ENCODE measurements at regions not wholly inside any gene's neighbourhood (a gene's known extent, or its start where the extent isn't known, plus 50 kb on each side); places are given as distances from the start of the nearest gene placed in this dataset.

DNA sequence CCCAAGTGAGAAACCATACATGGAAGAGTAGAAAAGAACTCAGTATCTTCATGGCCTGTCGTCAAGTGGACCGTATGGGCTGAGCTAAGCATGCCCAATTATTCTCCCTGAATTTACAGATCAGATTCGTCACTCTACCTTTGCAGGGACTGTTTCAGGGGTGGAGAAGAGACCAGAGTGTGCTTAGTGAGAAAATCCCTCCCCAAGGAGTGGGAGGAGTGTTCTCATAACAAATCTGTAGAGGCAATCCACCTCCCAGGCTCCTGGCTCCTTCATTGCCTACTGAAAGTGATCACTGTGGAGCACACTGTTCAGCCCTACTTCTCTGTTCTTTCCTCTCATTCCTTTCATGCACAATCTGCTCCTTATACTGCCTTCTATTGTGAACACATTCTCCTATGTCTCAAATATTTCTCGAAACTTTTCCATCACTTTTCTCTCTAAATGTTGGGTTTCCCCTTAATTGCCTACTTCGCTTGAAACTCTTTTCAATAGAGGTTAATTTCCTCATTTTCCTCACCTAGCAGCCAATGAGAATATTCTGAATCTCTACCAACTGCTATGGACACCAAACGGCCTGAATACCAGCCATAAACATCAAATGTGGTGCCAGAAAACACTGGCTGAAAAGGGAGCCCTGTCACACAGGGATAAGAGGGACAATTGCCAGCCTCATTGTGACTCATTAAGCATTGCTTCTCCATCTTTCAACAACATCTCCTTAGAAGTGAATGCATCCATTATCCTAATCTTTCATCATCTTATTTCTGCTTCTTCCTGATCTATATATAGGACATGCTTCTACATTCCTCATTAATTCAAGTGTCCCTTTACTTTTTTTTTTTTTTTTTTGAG lies 398.3 kb downstream of the UTRN start:
- H3K36me3 Mint-ChIP-seq: peaks cover 60% of the 10 kb centered on the region
- no peak overlapping the region for H3K4me3 Mint-ChIP-seq
- TF ChIP-seq ZNF138 (CRISPR knock-in tag; conservative IDR thresholded peaks at IDR 0.05) (no peak), GTF2I (CRISPR knock-in tag; conservative IDR thresholded peaks at IDR 0.05) (no peak)
- TF ChIP-seq, protein P1, sequence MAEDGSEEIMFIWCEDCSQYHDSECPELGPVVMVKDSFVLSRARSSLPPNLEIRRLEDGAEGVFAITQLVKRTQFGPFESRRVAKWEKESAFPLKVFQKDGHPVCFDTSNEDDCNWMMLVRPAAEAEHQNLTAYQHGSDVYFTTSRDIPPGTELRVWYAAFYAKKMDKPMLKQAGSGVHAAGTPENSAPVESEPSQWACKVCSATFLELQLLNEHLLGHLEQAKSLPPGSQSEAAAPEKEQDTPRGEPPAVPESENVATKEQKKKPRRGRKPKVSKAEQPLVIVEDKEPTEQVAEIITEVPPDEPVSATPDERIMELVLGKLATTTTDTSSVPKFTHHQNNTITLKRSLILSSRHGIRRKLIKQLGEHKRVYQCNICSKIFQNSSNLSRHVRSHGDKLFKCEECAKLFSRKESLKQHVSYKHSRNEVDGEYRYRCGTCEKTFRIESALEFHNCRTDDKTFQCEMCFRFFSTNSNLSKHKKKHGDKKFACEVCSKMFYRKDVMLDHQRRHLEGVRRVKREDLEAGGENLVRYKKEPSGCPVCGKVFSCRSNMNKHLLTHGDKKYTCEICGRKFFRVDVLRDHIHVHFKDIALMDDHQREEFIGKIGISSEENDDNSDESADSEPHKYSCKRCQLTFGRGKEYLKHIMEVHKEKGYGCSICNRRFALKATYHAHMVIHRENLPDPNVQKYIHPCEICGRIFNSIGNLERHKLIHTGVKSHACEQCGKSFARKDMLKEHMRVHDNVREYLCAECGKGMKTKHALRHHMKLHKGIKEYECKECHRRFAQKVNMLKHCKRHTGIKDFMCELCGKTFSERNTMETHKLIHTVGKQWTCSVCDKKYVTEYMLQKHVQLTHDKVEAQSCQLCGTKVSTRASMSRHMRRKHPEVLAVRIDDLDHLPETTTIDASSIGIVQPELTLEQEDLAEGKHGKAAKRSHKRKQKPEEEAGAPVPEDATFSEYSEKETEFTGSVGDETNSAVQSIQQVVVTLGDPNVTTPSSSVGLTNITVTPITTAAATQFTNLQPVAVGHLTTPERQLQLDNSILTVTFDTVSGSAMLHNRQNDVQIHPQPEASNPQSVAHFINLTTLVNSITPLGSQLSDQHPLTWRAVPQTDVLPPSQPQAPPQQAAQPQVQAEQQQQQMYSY (CRISPR knock-in tag; IDR thresholded peaks at IDR 0.05): no peak
- peaks cover 34% of the 10 kb centered on the region for H3K9me3 Mint-ChIP-seq
- CTCF ChIA-PET: no interaction called here
- H3K27ac Mint-ChIP-seq: peak overlapping the region; percentile 34; the same call in 1 of the 2 replicates
- DNase-seq (ENCODE audit: low spot score) (no peak), ATAC-seq (no peak)
- H3K27me3 Mint-ChIP-seq (ENCODE audit: low read depth): no peaks in the 10 kb centered on the region
- POLR2A ChIA-PET: no interaction called here
- peaks cover 10% of the 10 kb centered on the region for H3K4me1 Mint-ChIP-seq

DNA sequence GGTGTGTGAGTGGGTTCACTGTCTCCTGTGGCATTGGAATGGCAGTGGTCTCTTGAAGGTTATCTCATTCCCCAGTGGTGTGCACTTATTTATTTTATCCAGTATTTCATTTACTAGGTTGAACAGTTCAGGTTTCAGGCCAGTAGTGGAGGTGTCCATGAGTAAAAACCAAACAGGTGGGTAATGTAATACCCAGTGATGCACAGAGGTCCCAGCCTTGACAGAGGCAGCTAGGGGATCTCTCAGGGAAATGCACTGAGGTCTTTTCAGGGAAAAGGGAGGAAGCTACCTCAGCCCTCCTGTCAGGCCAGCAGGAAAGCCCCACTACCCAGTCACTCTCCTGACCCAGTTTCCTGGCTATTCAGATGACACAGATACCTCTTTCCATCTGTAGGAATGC lies 403.6 kb downstream of the UTRN start:
- H3K9me3 Mint-ChIP-seq: peaks cover 56% of the 10 kb centered on the region
- ATAC-seq (no peak), DNase-seq (ENCODE audit: low spot score) (no peak)
- ChIA-PET POLR2A (no interaction called here), CTCF (no interaction called here)
- H3K4me3 Mint-ChIP-seq: no peak overlapping the region
- no peak overlapping the region for H3K27ac Mint-ChIP-seq
- no peak for TF ChIP-seq MYBL2 (CRISPR knock-in tag; IDR thresholded peaks at IDR 0.05)
- no peak for TF ChIP-seq SMAD4 (CRISPR knock-in tag; IDR thresholded peaks at IDR 0.05)
- TF ChIP-seq SOX15 (CRISPR knock-in tag; IDR thresholded peaks at IDR 0.05): no peak
- TF ChIP-seq NR2C2 (CRISPR knock-in tag; IDR thresholded peaks at IDR 0.05): no peak
- TF ChIP-seq, protein P2, sequence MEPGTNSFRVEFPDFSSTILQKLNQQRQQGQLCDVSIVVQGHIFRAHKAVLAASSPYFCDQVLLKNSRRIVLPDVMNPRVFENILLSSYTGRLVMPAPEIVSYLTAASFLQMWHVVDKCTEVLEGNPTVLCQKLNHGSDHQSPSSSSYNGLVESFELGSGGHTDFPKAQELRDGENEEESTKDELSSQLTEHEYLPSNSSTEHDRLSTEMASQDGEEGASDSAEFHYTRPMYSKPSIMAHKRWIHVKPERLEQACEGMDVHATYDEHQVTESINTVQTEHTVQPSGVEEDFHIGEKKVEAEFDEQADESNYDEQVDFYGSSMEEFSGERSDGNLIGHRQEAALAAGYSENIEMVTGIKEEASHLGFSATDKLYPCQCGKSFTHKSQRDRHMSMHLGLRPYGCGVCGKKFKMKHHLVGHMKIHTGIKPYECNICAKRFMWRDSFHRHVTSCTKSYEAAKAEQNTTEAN (CRISPR knock-in tag; IDR thresholded peaks at IDR 0.05): no peak
- no peak for TF ChIP-seq TP53 (CRISPR knock-in tag; IDR thresholded peaks at IDR 0.05)
- TF ChIP-seq GTF2I (CRISPR knock-in tag; conservative IDR thresholded peaks at IDR 0.05): no peak
- TF ChIP-seq GRHL2 (CRISPR knock-in tag; IDR thresholded peaks at IDR 0.05; ENCODE audit: insufficient replicate concordance, severe bottlenecking): no peak
- TF ChIP-seq MXD4 (CRISPR knock-in tag; IDR thresholded peaks at IDR 0.05; ENCODE audit: borderline replicate concordance): no peak
- no peak for TF ChIP-seq ZNF396 (CRISPR knock-in tag; IDR thresholded peaks at IDR 0.05; ENCODE audit: borderline replicate concordance)
- TF ChIP-seq SP1 (CRISPR knock-in tag; conservative IDR thresholded peaks at IDR 0.05): no peak
- TF ChIP-seq JUN (CRISPR knock-in tag; IDR thresholded peaks at IDR 0.05): no peak
- TF ChIP-seq, protein P3, sequence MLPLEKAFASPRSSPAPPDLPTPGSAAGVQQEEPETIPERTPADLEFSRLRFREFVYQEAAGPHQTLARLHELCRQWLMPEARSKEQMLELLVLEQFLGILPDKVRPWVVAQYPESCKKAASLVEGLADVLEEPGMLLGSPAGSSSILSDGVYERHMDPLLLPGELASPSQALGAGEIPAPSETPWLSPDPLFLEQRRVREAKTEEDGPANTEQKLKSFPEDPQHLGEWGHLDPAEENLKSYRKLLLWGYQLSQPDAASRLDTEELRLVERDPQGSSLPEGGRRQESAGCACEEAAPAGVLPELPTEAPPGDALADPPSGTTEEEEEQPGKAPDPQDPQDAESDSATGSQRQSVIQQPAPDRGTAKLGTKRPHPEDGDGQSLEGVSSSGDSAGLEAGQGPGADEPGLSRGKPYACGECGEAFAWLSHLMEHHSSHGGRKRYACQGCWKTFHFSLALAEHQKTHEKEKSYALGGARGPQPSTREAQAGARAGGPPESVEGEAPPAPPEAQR (CRISPR knock-in tag; IDR thresholded peaks at IDR 0.05): no peak
- no peak for TF ChIP-seq RELA (CRISPR knock-in tag; IDR thresholded peaks at IDR 0.05; ENCODE audit: borderline replicate concordance)
- H3K36me3 Mint-ChIP-seq: peaks cover 62% of the 10 kb centered on the region
- no peaks in the 10 kb centered on the region for H3K27me3 Mint-ChIP-seq (ENCODE audit: low read depth)
- peaks cover 23% of the 10 kb centered on the region for H3K4me1 Mint-ChIP-seq

DNA sequence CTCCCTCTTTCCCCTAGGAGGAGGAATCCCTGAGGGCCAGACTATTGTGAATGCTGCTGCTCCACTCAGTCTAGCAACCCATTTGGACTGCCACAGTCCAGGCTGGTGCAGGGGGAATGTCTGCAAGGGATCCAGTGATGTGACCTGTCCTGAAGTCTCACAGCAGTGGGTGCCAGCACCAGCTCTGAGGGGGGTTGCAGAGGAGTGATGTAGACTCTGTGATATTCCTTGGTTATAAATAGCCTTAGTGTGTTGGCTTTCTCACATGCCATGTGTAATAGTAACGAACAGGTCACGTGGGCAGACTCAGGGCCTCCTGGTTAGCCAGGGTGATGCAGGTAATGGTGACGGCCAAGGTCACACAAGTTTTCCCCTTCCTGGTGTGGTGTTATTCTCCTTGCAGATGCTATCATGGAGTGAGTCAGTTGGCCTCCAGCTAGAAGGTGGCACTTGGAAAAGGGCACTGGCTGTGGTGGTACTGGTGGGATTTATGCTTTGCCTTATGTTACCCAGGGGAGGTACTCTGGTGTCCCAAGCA lies 404.4 kb downstream of the UTRN start:
- Mint-ChIP-seq H3K4me1 (peaks cover 23% of the 10 kb centered on the region), H3K27me3 (ENCODE audit: low read depth) (no peaks in the 10 kb centered on the region), H3K36me3 (peaks cover 65% of the 10 kb centered on the region), H3K4me3 (no peak overlapping the region), H3K9me3 (peaks cover 64% of the 10 kb centered on the region), H3K27ac (peak overlapping the region; percentile 46; the same call in 1 of the 2 replicates)
- ChIA-PET POLR2A (no interaction called here), CTCF (no interaction called here)
- no peak for ATAC-seq
- no peak for DNase-seq (ENCODE audit: low spot score)
- TF ChIP-seq, protein P3 (CRISPR knock-in tag; IDR thresholded peaks at IDR 0.05): no peak
- TF ChIP-seq ZNF671 (CRISPR knock-in tag; IDR thresholded peaks at IDR 0.05) (no peak), CREM (CRISPR knock-in tag; IDR thresholded peaks at IDR 0.05) (no peak), TCF7 (CRISPR knock-in tag; IDR thresholded peaks at IDR 0.05; ENCODE audit: low read depth) (no peak), CREB1 (CRISPR knock-in tag; IDR thresholded peaks at IDR 0.05) (no peak), ATF1 (CRISPR knock-in tag; IDR thresholded peaks at IDR 0.05) (no peak), NFYB (CRISPR knock-in tag; conservative IDR thresholded peaks at IDR 0.05; ENCODE audit: low read depth) (no peak)

All from WTC11 (cell line).